GM18868 (cell line): ENCODE measurements at regions not wholly inside any gene's neighbourhood (a gene's known extent, or its start where the extent isn't known, plus 50 kb on each side); places are given as distances from the start of the nearest gene placed in this dataset.
"Not testable (repeated sequence)": the region's sequence is repeated elsewhere in the genome, so short reads cannot be mapped to it uniquely, and the experiment has no call there.

ENCODE experiments used
- ATAC-seq: cut with Tn5 transposase; IDR thresholded peaks from one replicate; pipeline ENCODE4 v1.9.1; 2021; ENCODE audit warnings: mild to moderate bottlenecking, moderate library complexity; ENCODE audit not compliant: unreplicated experiment

DNA sequence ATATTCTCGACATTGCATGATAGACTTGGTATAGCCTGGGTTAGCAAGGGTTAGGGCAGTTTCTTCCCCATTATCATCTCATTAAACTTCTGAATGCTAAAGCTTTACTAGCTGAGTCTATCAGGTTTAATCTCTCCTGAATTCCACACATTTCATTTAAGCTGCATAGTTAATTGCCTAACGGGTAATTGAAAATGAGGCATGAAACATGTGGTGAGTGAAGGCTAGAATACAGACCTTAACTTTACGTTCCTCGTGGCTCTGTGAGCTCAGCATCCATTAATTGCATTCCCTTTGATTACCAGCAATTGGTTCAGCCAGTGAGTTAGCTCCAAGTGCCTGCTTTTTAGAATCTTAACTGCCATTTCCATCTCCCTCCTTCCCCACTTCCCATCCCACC lies 126.5 kb upstream of the MEX3C start:
- ATAC-seq: no peak

DNA sequence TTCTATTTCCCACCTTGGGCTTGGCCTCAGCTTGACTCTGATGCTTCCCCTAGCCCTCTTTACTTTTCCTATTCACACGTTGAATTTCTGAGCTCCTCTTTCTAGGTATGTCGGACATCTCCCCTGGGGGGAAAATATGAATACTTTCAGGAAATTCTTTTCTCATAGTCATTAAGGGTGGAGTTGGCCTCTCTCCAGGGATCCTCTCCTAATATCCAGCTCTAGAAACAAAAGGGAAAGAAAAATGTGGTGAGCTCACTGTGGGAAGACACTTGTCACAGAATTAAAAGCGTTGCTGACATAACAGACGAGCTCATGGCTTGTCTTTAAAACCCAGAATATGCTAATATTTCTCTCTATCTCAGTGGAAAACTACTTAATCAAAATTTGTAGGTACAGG lies 132.7 kb upstream of the MEX3C start:
- ATAC-seq: no peak

DNA sequence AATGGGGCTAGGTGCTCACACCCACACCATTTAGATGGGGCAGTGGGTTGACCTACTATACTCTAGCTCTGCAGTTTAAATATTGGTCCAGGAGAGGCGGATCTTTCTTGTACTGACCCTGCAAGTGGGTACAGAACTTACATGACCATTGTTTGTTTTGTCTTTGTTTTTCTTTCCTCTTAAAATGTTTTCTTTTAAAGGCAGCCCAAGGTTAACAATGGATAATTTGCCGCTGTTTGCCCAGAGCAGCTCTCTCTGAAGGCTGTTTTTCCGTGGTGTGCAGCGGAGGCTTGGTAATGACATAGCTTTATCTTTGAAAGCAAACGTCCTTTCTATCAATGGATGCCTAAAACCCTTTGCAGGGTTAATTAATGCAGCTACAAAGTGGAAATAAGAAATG lies 133.3 kb upstream of the MEX3C start:
- ATAC-seq: no peak

DNA sequence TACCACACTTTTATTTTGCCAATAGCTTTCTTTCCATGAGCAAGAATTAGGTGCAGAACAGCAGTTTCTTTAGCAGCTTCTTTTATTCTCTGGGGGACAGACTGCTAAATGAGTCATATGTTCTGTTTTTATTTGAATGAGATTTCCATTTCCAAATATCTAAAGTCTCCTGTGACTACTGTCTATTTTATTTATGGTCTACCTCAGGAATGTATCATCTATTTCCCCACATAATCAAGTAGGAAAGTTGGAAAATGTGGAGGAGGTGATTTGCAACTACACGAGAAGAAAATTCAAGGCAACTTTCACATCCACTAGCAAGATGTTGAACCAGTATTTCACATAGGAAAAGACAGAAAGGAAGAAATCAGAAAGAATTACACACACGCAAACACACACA lies 139.9 kb upstream of the MEX3C start:
- no peak for ATAC-seq

DNA sequence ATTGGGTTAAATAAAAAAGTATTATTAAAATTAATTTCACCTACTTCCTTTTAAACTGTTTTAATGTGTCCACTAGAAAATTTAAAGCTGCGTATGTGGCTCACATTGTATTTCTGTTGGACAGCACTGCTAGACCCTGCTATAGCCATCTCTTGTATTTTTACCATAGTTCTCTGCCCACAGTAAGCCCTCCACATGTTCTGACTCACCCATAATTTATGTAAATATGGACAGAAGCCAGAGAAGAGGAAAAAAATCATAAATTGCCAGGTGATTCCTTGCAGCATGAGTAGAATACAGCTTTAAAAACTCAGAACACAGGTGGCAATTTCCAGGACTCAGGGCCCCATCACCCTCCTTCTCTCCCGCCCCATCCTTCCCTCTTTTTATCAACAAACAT lies 142.4 kb upstream of the MEX3C start:
- no peak for ATAC-seq

DNA sequence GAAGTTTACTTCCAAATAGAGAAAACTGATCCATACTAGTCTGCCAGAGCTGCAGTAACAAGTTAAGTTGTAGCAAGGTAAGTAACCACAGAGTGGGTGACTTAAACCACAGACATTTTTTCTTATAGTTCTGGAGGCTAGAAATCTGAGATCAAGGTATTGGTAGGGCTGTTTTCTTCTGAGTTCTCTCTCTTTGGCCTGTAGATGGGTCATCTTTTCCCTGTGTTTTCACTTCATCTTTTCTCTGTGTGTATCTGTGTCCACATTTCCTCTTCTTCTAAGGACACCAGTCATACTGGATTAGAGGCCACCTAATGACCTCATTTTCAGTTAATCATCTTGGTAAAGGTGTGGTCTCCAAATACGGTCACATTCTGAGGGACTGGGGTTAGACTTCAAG lies 142.9 kb upstream of the MEX3C start:
- ATAC-seq: no peak

DNA sequence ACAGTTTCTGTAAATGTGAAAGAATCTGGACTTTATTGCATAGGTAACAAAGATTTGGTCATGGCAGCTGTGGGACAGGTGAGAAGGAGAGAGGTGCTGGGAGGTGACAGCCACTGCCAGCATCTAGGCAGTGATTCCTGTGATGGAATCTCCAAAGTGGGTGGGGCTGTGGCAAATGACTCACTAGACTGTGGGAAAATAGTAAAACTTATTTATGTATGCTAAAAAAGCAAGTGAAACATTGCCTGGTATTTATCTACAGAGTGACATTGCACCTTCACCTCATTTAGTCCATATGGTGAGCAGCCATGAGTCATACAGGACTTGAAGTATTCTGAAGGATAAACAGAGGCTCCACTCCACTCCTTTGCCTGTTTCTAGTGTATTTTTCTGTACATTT lies 145.3 kb upstream of the MEX3C start:
- peak; percentile 65 for ATAC-seq

DNA sequence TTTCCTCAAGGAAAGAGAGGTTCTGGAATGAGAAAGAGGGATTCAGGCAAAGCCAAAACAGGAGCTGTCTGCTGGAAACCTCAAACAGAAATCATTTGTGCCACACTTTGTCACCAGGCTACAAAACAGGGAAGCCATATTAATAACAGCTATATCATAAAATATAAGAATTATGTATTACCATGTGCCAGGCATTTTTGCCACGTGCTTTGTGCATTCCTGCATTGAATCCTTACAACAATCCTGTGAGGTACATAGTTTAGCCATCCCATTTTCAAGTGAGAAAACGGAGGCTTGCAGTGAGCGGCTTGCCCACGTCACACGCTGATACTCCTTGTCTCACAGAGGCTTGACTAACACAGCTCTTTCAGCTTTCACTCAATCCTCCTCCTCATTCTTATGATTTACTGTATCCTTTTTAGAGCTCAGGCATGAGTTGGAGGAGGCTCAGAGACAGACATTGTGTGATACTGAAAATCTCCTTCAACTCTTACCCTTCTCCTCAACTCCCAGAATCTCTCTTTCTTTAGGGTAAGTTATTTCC lies 148.4 kb upstream of the MEX3C start:
- no peak for ATAC-seq

DNA sequence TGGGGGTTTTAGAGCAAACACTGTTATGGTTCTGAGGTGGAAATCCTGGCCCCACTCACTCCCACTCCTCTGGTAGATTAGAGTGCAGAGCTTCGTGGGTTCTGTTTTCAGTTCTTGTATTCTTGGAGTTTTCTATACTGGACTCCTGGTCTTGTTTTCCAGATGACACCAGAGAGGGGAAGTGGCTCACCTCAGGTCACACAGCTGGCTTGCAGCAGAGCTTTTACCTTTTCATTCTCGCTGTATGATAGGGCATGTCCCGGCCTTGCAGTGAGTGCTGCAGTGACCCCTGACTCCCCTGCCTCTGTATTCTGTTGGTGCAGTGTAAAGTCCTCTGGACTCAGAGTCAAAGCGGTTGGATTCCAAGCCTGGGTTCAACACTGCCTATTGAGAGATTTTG lies 148.9 kb upstream of the MEX3C start:
- ATAC-seq: no peak

DNA sequence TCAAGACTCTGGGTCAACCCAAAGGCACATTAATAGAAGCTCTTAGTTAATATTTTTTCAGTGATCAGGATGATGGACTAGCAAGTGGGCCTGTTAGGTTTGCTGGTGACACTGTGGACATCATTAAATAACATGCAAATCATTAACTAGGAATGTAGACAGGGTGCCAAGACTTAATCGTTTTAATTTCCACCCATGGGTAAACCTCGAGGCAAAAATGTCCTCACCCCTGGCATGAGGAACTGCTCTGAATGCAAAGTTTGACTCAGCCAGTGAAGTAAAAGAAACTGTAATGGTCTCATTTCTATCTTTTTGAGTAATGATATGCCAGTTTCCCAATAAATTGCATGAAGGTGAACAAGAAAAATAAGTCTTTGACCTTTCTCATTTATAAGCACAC lies 152.6 kb upstream of the MEX3C start:
- no peak for ATAC-seq

DNA sequence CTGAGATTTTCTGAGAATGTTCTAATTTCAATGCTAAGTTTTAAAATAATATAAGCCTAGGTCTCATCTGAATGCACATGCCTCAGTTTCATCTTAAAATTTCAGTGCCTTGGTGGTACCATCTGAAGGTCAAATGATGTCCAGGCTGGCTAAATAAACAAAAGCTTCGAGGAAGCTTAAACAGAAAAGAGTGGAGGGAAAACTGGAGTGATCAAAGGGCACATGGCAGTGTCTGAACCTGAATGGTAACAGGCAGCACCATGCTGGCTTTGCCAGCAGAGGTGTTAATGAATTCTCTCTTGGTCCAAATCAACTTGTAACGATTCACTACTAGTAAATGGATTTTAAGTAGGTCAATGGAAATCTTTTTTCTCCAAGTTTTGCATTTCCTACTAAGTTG lies 158.4 kb upstream of the MEX3C start:
- no peak for ATAC-seq

DNA sequence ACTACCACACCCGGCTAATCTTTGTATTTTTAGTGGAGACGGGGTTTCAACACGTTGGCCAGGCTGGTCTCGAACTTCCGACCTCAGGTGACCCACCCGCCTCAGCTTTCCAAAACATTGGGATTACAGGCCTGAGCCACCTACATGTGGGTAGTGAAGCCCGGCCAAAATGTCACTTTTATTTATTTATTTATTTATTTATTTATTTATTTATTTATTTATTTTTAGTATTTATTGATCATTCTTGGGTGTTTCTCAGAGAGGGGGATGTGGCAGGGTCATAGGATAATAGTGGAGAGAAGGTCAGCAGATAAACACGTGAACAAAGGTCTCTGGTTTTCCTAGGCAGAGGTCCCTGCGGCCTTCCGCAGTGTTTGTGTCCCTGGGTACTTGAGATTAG lies 162.8 kb upstream of the MEX3C start:
- ATAC-seq: not testable (repeated sequence)

DNA sequence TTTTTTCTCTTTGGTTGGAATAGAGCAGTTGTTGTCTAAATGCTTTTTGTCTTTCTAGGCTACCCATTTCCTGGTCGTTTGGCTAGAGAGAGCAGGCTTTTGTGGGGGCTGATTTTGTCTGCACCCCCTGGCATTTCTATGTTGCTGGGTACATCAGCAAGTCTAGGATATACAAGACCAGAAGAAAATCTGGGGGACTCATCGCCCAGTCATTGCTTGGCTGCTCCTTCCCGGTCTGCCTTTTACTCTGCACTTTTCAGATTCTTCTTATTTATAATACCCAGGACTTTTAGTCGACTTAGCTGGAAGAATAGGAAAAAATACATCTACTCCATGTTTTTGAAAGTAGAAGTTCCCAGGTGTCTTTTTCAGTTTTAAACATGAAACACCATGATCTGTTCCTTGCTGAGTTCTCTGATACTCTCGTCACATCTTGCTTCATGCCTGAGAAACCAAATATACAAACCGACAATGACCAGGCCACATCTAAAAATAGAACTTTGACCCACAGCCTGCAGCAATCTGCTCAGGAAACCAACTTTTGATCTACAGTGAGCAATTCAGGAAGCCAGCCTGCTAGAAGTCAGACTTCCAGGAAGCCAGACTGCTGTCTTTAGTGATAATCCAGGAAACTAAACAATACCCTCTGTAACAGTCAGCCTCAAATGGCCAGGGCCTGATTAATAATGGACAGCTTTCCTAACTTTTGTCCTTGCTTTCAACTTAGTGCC lies 163.8 kb upstream of the MEX3C start:
- ATAC-seq: peak; percentile 71

DNA sequence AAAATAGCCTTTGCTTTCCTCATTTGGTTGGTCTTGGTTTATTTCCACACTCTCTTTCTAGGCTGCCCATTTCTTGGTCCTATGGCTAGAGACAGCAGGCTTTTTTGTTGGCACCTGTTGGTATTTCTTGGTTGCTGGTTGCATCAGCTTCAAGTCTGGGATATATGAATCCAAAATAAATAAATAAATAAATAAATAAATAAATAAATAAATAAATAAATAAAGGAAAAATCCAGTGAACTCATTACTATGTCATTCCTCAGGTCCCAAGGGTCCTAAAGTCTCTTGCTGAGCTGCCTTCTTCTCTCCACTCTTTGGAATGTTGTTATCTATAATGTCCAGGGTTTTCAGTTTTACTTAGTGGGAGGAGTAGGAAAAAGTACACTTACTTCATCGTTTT lies 165.9 kb upstream of the MEX3C start:
- ATAC-seq: no peak

DNA sequence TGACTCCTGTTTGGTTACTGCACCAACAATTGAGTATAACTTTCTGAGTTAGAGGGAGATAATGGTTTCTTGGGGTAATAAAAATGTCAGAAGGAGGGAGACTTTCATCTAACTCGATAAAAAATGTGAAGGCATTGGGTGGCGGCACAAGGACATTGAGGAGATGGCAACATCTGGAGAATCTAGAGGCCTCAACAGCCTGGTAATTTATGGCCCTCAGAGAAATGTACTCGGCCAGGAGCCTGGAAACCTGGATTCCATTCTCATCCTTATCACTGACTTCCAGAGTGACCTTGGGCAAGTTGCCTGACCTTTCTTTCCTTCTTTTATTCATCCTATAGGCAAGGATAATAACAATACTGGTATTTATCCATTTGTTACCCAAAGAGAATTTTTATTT lies 173.5 kb upstream of the MEX3C start:
- no peak for ATAC-seq

DNA sequence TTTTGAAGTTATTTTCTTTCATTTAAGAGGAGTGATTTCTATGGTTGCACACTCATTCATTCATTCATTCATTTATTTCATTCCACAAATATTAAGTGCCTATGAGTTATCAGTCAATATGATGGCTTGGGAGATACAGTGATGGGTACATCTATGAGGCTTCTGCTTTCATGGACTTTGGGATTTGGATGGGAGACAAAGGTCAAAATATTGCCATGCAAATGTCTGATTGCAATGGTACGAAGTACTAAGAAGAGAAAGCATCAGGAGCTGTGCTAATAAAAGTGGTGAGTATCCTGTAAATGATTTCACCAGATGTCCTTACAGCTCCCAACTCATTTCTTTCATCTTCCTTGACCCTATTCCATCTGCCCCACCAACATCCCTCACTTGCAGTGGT lies 174.4 kb upstream of the MEX3C start:
- no peak for ATAC-seq

DNA sequence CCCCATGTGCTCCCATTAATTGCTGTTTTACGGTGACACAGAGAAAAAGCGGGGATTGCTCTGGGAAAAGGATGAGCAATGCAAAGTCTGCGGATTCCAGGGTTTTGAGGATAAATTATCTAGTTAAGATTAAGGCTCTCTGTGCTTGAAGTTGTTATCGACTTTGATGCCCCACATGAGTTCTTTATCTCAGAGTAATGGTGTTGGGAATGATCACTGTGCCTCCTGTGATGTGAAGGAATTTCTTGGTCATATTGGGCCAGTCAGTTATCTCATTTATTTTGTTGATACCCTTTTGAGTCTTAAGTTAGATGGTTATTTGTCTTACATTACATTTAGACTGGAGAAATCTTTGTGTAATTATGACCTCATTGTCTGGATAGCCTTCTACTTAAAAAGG lies 184.6 kb upstream of the MEX3C start:
- no peak for ATAC-seq

DNA sequence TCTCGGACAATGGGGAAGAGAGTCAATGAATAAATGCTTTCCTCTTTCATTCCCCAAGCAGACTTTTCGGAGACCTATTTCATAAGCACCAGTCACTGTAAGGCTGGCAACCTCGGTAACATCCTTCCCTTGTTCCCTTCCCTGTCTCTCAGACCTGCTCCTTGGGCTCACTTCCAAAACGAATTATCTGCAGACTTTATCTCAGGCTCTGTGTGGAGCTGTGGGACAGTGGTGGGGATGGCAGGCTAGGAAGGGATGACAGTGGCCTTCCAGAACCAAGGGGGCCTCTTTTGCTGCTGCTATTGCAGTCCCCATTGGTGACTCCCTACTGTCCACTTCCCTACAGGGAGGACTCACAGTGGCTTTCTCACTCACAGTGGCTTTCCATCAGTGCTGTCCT lies 185.6 kb upstream of the MEX3C start:
- no peak for ATAC-seq

DNA sequence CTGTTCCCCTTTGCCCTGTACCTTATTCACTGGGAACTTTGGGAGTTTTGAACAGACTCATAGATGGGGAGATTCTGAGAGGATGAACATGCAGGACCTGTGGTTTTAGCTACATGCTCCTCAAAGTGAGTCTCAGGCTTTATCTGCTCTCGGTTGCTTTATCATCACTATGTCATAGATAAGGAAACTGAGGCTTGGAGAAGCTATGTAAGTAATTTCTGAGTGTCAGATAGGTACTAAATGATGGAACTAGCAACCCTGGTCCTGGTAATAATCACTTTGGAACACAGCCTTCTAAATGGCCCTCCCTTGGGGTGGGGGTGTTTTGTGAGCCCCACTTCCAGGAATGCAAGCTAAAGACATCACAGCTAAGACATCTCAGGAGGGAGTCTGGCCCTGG lies 186.2 kb upstream of the MEX3C start:
- ATAC-seq: no peak

DNA sequence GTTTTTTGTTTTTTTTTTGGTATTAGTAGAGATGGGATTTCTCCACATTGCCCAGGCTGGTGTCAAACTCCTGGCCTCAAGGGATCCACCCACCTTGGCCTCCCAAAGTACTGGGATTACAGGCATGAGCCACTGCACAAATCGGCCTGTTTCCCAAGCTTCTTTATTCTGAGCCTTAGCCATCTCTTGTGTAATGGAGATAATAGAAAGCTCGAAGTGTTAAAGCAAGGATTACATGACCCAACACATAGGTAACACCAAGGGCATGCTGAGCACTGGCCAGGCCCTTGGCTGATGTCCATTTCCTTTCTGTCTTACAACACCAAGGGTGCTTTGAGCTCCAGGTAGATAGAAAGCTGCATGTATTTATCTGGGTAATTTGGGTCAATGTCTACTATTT lies 187.8 kb upstream of the MEX3C start:
- no peak for ATAC-seq

DNA sequence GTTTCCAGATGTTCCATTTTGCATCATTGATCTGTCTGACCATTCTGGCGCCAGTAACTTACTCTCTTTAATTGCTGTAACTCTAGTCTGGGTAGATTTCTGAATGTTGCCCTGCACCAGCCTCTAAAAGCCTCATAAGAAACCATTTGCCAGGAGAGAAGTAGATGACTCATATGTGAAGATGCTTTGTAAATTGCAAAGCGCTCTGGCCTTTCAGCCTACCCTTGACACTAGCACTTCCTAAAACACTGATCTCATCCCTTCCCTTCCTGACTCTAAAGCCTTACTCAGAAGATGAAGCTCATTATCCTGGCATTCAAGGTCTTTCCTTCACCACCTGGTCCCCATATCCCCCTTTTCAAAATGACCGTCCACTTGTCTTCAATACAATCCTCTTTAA lies 193.2 kb upstream of the MEX3C start:
- ATAC-seq: no peak

DNA sequence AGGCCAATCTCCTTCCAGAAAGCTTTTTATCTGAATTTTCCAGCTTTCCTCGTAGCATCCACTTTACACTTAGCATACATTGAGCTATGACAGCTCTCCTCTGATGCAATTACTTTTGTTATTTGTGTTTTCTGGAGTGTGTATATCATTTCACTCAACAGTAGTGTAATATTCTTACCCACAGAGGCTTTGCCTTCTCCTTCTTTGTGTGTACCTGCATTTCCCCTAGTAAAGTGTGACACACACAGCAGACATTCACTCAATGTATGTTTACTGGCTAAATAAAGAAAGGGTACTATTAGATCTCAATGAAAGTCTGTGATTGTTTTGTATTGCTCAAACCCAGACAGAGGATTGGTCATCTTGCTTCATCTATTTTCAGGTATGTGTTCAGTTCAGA lies 193.7 kb upstream of the MEX3C start:
- no peak for ATAC-seq

DNA sequence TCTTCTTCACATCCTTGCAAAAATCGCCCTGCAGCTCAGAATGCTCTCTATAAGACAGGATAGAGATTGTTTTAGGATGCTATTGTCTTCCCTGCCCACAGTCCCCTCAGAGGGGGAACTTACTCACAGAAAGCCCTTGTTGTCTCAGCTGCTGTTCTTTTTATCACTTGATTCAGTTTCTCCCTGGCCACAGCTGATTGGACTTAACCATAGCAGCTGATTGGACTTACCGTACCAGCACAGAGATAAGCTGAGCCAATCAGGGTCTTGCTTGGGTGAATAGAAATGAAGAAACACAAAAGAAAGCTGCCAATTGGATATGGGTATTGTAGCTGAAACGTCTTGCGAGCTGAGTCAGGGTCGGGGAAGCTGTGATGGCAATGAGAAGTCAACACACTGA lies 194.2 kb upstream of the MEX3C start:
- no peak for ATAC-seq
